Stimulated activated CD4-positive, alpha-beta T cell treated with anti-CD3 and anti-CD28 coated beads, Interleukin-1b, Interleukin-23, amount 100 ng/mL, for 48 hours (primary cell): ENCODE measurements at regions not wholly inside any gene's neighbourhood (a gene's known extent, or its start where the extent isn't known, plus 50 kb on each side); places are given as distances from the start of the nearest gene placed in this dataset.
"Not testable (repeated sequence)": the region's sequence is repeated elsewhere in the genome, so short reads cannot be mapped to it uniquely, and the experiment has no call there.

Experiments used
- DNase-seq: peaks from one replicate; pipeline ENCODE4 v3.0.0-alpha.2; 2020

GRCh38 chr6:141439513-141439912 lies 693.2 kb upstream of the GJE1 start:
- no peak for DNase-seq

GRCh38 chr6:141437685-141438084 lies 695.0 kb upstream of the GJE1 start:
- no peak for DNase-seq

- no peak for DNase-seq
These were observed 695.7 kb upstream of the GJE1 start for GRCh38 chr6:141437011-141437410.

- DNase-seq = no peak
These were observed 706.2 kb upstream of the GJE1 start for GRCh38 chr6:141426400-141426980.

- no peak for DNase-seq
These were observed 711.3 kb upstream of the GJE1 start for GRCh38 chr6:141421378-141421777.

GRCh38 chr6:141418076-141418475 lies 714.6 kb upstream of the GJE1 start:
- DNase-seq = no peak

- DNase-seq = no peak
These were observed 716.8 kb upstream of the GJE1 start for GRCh38 chr6:141415896-141416295.

- no peak for DNase-seq
These were observed 719.5 kb upstream of the GJE1 start for GRCh38 chr6:141413196-141413595.

GRCh38 chr6:141406761-141407160 lies 726.0 kb upstream of the GJE1 start:
- DNase-seq = no peak

GRCh38 chr6:141403827-141404226 lies 728.9 kb upstream of the GJE1 start:
- DNase-seq = no peak

- no peak for DNase-seq
These were observed 729.6 kb upstream of the GJE1 start for GRCh38 chr6:141403103-141403502.

GRCh38 chr6:141402489-141402888 lies 730.2 kb upstream of the GJE1 start:
- no peak for DNase-seq

- no peak for DNase-seq
These were observed 730.9 kb upstream of the GJE1 start for GRCh38 chr6:141401851-141402250.

- DNase-seq = no peak
These were observed 731.6 kb upstream of the GJE1 start for GRCh38 chr6:141401168-141401567.

- no peak for DNase-seq
These were observed 733.8 kb upstream of the GJE1 start for GRCh38 chr6:141398949-141399348.

GRCh38 chr6:141395443-141396008 lies 737.2 kb upstream of the GJE1 start:
- DNase-seq = no peak

- no peak for DNase-seq
These were observed 738.1 kb upstream of the GJE1 start for GRCh38 chr6:141394565-141395051.

GRCh38 chr6:141394125-141394536 lies 738.6 kb upstream of the GJE1 start:
- DNase-seq = no peak

GRCh38 chr6:141393405-141394124 lies 739.2 kb upstream of the GJE1 start:
- DNase-seq = no peak

GRCh38 chr6:141391135-141391534 lies 741.6 kb upstream of the GJE1 start:
- not testable (repeated sequence) for DNase-seq

GRCh38 chr6:141388666-141389065 lies 744.1 kb upstream of the GJE1 start:
- no peak for DNase-seq

- DNase-seq = no peak
These were observed 762.3 kb upstream of the GJE1 start for GRCh38 chr6:141370438-141370837.

- not testable (repeated sequence) for DNase-seq
These were observed 765.9 kb upstream of the GJE1 start for GRCh38 chr6:141366796-141367195.

GRCh38 chr6:141364694-141365093 lies 768.0 kb upstream of the GJE1 start:
- DNase-seq = no peak
